Activated naive CD4-positive, alpha-beta T cell treated with anti-CD3 and anti-CD28 coated beads, Interleukin-2, amount 50 U/mL, for 16 hours (primary cell): ENCODE measurements at regions not wholly inside any gene's neighbourhood (a gene's known extent, or its start where the extent isn't known, plus 50 kb on each side); places are given as distances from the start of the nearest gene placed in this dataset.
A peak's percentile ranks its signal among the peaks of the same experiment; 100 is the strongest.
"Not testable (repeated sequence)": the region's sequence is repeated elsewhere in the genome, so short reads cannot be mapped to it uniquely, and the experiment has no call there.

Experiments used
- DNase-seq: peaks from one replicate; pipeline ENCODE4 v3.0.0-alpha.2; 2020

- DNase-seq: no peak
These were observed 1086.9 kb downstream of the TMEM121 start for GRCh38 chr14:106613256-106613655.

GRCh38 chr14:106618471-106618951, 1092.1 kb downstream of the TMEM121 start:
- peak; percentile 71 for DNase-seq

- no peak for DNase-seq
These were observed 1093.2 kb downstream of the TMEM121 start for GRCh38 chr14:106619606-106620005.

GRCh38 chr14:106620368-106620767, 1094.0 kb downstream of the TMEM121 start:
- no peak for DNase-seq

GRCh38 chr14:106622200-106622745, 1095.9 kb downstream of the TMEM121 start:
- DNase-seq: no peak

DNA sequence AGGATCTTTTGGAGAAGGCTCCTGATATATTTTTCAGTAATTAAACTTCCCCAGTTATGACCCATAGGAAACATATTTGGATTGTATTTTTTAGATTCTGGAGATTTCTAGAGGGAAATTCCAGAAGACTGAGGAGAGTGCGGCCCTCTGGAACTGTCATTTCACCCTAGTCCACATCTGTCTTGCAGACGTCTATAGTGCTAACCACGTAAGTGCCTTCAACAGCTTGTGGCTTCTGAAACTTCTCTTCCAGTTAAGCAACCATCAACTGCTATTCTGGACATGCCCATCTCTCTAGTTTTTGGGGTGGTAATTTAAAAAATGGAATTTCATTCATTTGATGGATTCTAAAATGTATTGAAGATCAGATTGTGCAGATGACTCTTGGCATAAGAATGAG, 1098.8 kb downstream of the TMEM121 start:
- no peak for DNase-seq

DNA sequence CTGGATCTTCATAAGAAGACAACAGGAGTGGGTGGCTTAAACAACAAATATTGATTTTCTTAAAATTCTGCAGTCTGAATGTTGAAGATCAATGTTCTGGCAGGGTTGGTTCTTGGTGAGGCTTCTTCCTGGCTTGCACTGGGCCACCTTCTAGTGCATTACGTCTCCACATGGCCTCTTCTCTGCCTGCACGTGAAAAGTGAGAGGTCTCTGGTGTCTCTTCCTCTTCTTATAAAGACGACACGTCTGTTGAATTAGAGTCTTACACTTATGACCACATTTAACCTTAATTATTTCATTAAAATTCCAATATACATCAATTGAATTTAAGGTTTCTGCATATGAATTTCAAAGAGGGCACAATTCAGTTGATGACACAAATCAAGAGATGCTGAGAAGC, 1100.1 kb downstream of the TMEM121 start:
- not testable (repeated sequence) for DNase-seq

DNA sequence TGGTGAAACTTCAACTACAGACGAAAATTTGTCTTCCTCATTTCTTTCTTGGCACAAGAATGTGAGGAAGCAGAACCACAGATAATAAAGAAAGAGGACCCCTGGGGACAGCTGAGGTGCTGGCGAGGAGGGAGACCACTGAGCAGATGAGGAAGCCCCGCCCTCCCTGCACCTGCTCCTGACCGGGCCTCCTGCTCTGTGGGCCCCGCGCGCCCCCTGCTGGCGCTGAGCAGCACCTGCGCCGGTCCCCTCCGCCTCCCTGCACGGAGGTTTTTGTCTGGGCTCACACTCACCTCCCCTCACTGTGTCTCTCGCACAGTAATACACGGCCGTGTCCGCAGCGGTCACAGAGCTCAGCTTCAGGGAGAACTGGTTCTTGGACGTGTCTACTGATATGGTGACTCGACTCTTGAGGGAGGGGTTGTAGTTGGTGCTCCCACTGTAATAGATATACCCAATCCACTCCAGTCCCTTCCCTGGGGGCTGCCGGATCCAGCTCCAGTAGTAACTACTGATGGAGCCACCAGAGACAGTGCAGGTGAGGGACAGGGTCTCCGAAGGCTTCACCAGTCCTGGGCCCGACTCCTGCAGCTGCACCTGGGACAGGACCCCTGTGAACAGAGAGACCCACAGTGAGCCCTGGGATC, 1100.7 kb downstream of the TMEM121 start:
- DNase-seq: peak; percentile 71

- no peak for DNase-seq
These were observed 1105.5 kb downstream of the TMEM121 start for GRCh38 chr14:106631879-106632278.

DNA sequence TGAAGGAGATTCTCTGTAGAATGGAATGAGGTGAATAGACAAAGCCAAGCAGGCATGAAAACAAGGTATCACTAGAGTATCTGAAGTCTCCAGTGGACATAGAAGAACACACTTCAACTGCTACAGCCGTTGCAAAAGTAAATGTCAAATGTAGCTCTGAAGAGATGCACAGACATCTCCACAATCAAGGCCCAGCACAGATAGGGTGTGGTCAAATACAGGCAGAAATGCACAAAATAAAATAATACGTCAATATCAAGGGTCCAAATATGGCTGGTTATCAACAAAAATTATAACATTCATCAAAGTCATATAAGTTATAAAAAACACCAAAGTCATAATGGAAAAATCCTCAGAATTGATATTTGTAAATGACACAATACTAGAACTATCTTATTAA, 1107.3 kb downstream of the TMEM121 start:
- no peak for DNase-seq

- no peak for DNase-seq
These were observed 1109.2 kb downstream of the TMEM121 start for GRCh38 chr14:106635569-106635968.

- DNase-seq: peak; percentile 25
These were observed 1112.5 kb downstream of the TMEM121 start for GRCh38 chr14:106638786-106639452.

DNA sequence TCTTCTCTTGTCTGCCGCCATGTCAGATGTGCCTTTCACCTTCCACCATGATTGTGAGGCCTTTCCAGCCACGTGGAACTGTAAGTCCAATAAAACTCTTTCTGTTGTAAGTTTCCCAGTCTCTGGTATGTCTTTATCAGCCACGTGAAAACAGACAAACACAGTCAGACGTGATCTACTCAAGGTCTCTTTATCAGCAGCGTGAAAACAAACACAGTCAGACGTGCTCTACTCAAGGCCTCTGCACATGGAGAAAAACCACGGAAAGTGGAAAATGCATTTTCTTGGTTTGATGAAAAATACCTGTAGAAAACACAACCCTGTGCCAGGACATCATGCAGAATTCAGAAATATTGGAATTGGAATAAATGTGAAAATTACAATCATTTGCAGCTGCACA, 1115.7 kb downstream of the TMEM121 start:
- DNase-seq: no peak

DNA sequence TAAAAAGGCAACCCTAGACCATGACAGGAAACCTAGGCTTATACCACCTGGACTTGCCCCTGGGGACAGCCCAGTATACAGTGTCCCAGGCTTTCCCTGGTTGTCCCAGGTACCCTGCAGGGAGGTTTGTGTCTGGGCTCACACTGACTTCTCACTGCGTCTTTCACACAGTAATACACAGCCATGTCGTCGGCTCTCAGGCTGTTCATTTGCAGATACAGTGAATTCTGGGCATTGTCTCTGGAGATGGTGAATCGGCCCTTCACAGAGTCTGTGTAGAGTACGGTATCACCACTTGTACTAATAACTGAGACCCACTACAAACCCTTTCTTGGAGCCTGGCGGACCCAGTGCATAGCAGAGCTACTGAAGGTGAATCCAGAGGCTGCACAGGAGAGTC, 1116.6 kb downstream of the TMEM121 start:
- not testable (repeated sequence) for DNase-seq

DNA sequence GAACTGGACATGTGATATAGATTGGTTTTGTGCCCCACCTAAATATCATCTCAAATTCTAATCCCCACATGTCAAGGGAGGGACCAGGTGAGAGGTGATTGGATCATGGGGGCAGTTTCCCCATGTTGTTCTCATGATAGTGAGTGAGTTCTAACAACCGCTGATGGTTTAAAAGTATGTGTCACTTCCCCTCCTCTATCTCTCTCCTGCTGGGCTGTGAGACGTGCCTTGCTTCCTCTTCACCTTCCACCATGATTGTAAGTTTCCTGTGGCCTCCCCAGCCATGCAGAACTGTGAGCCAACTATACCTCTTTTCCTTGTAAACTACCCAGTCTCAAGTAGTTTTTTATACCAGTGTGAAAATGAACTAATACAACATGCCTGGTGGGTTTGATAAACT, 1122.5 kb downstream of the TMEM121 start:
- DNase-seq: not testable (repeated sequence)

DNA sequence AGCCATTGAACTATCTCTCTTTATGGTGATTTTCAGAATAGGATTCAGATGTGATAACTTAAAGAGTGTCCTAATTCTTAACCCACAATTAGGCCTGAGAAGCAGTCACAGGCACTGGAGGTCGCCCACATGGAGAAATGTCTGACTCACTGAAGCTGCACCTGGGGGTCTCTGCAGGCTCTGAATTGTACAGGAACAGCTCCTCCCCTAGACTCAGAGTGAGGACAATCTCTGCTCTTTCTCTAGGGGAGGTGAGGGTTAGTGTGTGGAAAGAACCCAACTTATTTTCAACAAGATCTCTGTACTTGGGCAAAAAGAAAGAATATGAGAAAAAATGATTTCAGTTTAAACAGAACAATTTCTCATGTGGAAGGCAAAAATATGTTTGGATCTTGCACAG, 1124.6 kb downstream of the TMEM121 start:
- no peak for DNase-seq

GRCh38 chr14:106652494-106652893, 1126.1 kb downstream of the TMEM121 start:
- DNase-seq: no peak

DNA sequence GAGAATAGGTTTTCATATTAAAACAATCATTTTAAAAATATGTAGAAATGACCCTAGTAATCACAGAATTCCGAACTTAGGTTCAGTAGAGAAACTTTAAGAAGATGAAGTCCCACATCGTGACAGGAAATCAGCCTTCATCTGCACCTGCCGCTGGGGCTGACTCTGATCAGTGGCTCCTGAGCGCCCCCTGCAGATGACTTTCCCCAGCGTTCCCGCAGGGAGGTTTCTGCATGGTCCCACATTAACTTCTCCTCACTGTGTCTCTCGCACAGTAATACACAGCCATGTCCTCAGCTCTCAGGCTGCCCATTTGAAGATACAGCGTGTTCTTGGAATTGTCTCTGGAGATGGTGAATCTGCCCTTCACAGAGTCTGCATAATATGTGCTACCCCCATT, 1131.1 kb downstream of the TMEM121 start:
- peak; percentile 71 for DNase-seq

- DNase-seq: not testable (repeated sequence)
These were observed 1131.9 kb downstream of the TMEM121 start for GRCh38 chr14:106658066-106658860.

GRCh38 chr14:106661561-106661960, 1135.2 kb downstream of the TMEM121 start:
- peak; percentile 56 for DNase-seq

DNA sequence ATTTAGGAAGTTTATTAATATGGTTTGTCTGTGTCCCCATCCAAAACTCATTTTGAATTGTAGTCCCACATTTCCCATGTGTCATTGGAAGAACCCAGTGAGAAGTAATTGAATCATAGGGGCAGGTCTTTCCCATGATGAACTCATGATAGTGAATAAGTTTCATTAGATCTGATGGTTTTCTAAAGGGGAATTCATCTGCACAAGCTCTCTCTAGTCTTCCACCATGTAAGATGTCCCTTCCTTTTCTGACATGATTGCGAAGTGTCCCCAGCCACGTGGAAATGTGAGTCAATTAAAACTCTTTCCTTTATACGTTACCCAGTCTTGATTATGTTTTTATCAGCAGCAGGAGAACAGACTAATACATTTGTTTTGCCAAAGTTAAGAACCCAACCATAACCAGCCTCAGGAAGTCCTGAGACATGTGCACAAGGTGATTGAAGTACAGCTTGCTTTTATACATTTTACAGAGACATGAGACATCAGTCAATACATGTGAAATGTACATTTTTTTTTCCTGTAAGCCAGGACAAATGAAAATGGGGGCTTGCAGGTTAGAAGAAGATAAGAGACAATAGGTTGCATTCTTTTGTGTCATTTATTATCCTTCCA, 1136.7 kb downstream of the TMEM121 start:
- no peak for DNase-seq

DNA sequence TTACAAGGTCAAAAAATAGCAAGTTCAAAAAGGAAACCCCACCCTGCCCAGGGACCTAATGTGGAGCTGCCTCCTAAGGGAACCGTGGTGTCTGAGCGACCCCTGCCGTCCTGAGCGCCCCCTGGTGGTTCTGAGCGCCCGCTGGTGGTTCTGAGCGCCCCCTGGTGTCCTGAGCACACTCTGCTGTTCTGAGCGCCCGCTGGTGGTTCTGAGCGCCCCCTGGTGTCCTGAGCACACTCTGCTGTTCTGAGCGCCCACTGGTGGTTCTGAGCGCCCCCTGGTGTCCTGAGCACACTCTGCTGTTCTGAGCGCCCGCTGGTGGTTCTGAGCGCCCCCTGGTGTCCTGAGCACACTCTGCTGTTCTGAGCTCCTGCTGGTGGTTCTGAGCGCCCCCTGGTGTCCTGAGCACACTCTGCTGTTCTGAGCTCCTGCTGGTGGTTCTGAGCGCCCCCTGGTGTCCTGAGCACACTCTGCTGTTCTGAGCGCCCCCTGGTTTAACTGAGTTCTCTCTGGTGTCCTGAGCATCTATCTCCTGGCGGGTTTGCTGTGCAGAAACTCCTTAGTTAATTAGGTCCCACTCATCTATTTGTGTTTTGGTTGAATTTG, 1137.5 kb downstream of the TMEM121 start:
- peak; percentile 62 for DNase-seq

- DNase-seq: peak; percentile 34
These were observed 1139.4 kb downstream of the TMEM121 start for GRCh38 chr14:106665814-106666213.
